CD14-positive monocyte (primary cell): ENCODE measurements at regions not wholly inside any gene's neighbourhood (a gene's known extent, or its start where the extent isn't known, plus 50 kb on each side); places are given as distances from the start of the nearest gene placed in this dataset.

Experiments
- DNase-seq, 3 donors: peaks; one replicate each; pipeline ENCODE4 v3.0.0-alpha.2; 2011 to 2022
- H2AFZ ChIP-seq: 2 replicates; pipeline ENCODE4 v1.6.0; 2012; ENCODE audit warnings: mild to moderate bottlenecking, low read depth, low read length, inconsistent platforms; ENCODE audit not compliant: insufficient read depth, poor library complexity, severe bottlenecking
- H3K27ac ChIP-seq, 2 donors: 1 replicate in 1 of 2; 2 replicates in 1 of 2; pipeline ENCODE4 v1.5.1; 2012 to 2013; ENCODE audit warnings: low read length in 2 of 2, control low read depth in 1 of 2, inconsistent platforms in 1 of 2, low read depth in 1 of 2, mild to moderate bottlenecking in 1 of 2
- H3K27me3 ChIP-seq, 2 donors: one replicate each; pipeline versions ENCODE4 v1.6.0 to v1.6.1; 2011 to 2013; ENCODE audit warnings: low read length in 2 of 2; ENCODE audit not compliant: control insufficient read depth in 2 of 2, insufficient read depth in 2 of 2
- H3K36me3 ChIP-seq, 2 donors: replicated peaks in 1 of 2; 1 replicate in 1 of 2; 2 replicates in 1 of 2; pipeline versions ENCODE4 v1.5.1 to v1.6.1; 2012 to 2013; ENCODE audit warnings: low read length in 2 of 2, control low read depth in 1 of 2, inconsistent platforms in 1 of 2, mild to moderate bottlenecking in 1 of 2; ENCODE audit not compliant: insufficient read depth in 2 of 2, control insufficient read depth in 1 of 2
- H3K4me1 ChIP-seq, 2 donors: 1 replicate in 1 of 2; 2 replicates in 1 of 2; pipeline versions ENCODE4 v1.5.1 to v1.6.1; 2012 to 2013; ENCODE audit warnings: low read length in 2 of 2, control low read depth in 1 of 2, inconsistent platforms in 1 of 2, mild to moderate bottlenecking in 1 of 2, moderate library complexity in 1 of 2; ENCODE audit not compliant: insufficient read depth in 2 of 2, control insufficient read depth in 1 of 2
- H3K4me2 ChIP-seq: replicated peaks from 2 replicates; pipeline ENCODE3; 2012; ENCODE audit warnings: low read length, moderate library complexity, mild to moderate bottlenecking; ENCODE audit not compliant: poor library complexity, severe bottlenecking; ENCODE audit errors: extremely low read depth
- H3K4me3 ChIP-seq, 3 experiments: fragments of 200-600 bp in 1 of 3; sonication (generic) in 1 of 3; replicated peaks in 1 of 3; 1 replicate in 2 of 3; 2 replicates in 1 of 3; pipeline ENCODE4 v1.5.1; 2011 to 2013; ENCODE audit warnings: low read length in 3 of 3, mild to moderate bottlenecking in 3 of 3, control low read depth in 2 of 3, low read depth in 2 of 3, inconsistent platforms in 1 of 3, moderate library complexity in 1 of 3
- H3K79me2 ChIP-seq: 2 replicates; pipeline ENCODE4 v1.6.0; 2012; ENCODE audit warnings: mild to moderate bottlenecking, control low read depth, inconsistent platforms, low read length, moderate library complexity; ENCODE audit not compliant: insufficient read depth
- H3K9ac ChIP-seq: 2 replicates; pipeline ENCODE4 v1.6.0; 2017; ENCODE audit warnings: low read length, mild to moderate bottlenecking; ENCODE audit not compliant: insufficient read depth, poor library complexity, severe bottlenecking
- H3K9me3 ChIP-seq, 2 donors: replicated peaks in 1 of 2; 1 replicate in 1 of 2; 2 replicates in 1 of 2; pipeline versions ENCODE4 v1.5.1 to v1.6.1; 2012 to 2013; ENCODE audit warnings: low read length in 2 of 2, control low read depth in 1 of 2; ENCODE audit not compliant: control insufficient read depth in 1 of 2, insufficient read depth in 1 of 2
- H4K20me1 ChIP-seq: 2 replicates; pipeline ENCODE4 v1.6.0; 2012; ENCODE audit warnings: mild to moderate bottlenecking, low read length, control low read depth, moderate library complexity; ENCODE audit not compliant: insufficient read depth
- H3K27ac Mint-ChIP-seq, 7 donors: one replicate each; pipeline ENCODE4 v1.8.0; 2020; ENCODE audit warnings: mild to moderate bottlenecking in 7 of 7, mixed read lengths in 7 of 7, moderate library complexity in 6 of 7, inconsistent platforms in 2 of 7
- H3K27me3 Mint-ChIP-seq, 3 donors: one replicate each; pipeline ENCODE4 v1.8.0; 2021 to 2022; ENCODE audit warnings: low read depth in 3 of 3, mild to moderate bottlenecking in 3 of 3, mixed read lengths in 3 of 3, moderate library complexity in 3 of 3, inconsistent platforms in 1 of 3
- H3K36me3 Mint-ChIP-seq, 2 donors: one replicate each; pipeline ENCODE4 v1.8.0; 2020; ENCODE audit warnings: mixed read lengths in 2 of 2, inconsistent platforms in 1 of 2, mild to moderate bottlenecking in 1 of 2
- H3K4me1 Mint-ChIP-seq: one replicate; pipeline ENCODE4 v1.8.0; 2020; ENCODE audit warnings: mild to moderate bottlenecking, mixed read lengths
- H3K4me3 Mint-ChIP-seq, 2 donors: one replicate each; pipeline ENCODE4 v1.8.0; 2020; ENCODE audit warnings: mild to moderate bottlenecking in 2 of 2, mixed read lengths in 2 of 2, moderate library complexity in 1 of 2
- H3K9me3 Mint-ChIP-seq, 7 donors: one replicate each; pipeline ENCODE4 v1.8.0; 2020 to 2022; ENCODE audit warnings: mixed read lengths in 7 of 7, mild to moderate bottlenecking in 6 of 7, moderate library complexity in 6 of 7, inconsistent platforms in 2 of 7
- CTCF ChIP-seq: fragments of 200-600 bp; IDR thresholded peaks from one replicate; pipeline ENCODE4 v1.8.0; 2022; ENCODE audit warnings: antibody characterized with exemption, mild to moderate bottlenecking
- WGBS: methylation state at CpG from one replicate; pipeline ENCODE4 v1.1.5; 2013; ENCODE audit warnings: missing lambda C conversion rate; ENCODE audit not compliant: insufficient coverage; 5-methylcytosine and 5-hydroxymethylcytosine counted together
- intact Hi-C, 2 donors: fragments of 100-400 bp; cut with micrococcal nuclease; formaldehyde crosslinking; loops; one replicate each; pipeline versions ENCODE4 v1.15.0 to v1.15.1; 2023

GRCh38 chr4:1524761-1525160, 118.5 kb upstream of the NKX1-1 start:
- Histone ChIP-seq H3K27me3 (peaks cover 0 to 25% of the 10 kb centered on the region in 2 donors), H4K20me1 (no peaks in the 10 kb centered on the region), H3K79me2 (no peaks in the 10 kb centered on the region), H3K36me3 (no peaks in the 10 kb centered on the region), H3K4me2 (no peak overlapping the region), H3K4me3 (no peak overlapping the region), H3K27ac (no peak overlapping the region), H3K4me1 (no peaks in the 10 kb centered on the region), H2AFZ (no peak overlapping the region), H3K9me3 (peaks cover 5 to 12% of the 10 kb centered on the region in 2 donors), H3K9ac (no peak overlapping the region)
- WGBS = 94% methylated on average over 6 of the region's 6 CpGs
- no peak for TF ChIP-seq CTCF
- H3K36me3 Mint-ChIP-seq = no peaks in the 10 kb centered on the region
- no peak overlapping the region for H3K4me3 Mint-ChIP-seq
- no peak overlapping the region for H3K27ac Mint-ChIP-seq
- H3K4me1 Mint-ChIP-seq = no peaks in the 10 kb centered on the region
- H3K27me3 Mint-ChIP-seq = peaks cover 34 to 54% (median 37%) of the 10 kb centered on the region in 3 donors
- no peak for DNase-seq
- peaks cover 0 to 22% (median 12%) of the 10 kb centered on the region in 7 donors for H3K9me3 Mint-ChIP-seq
- intact Hi-C loops = no loop called here

- intact Hi-C loops = no loop called here
- H3K36me3 ChIP-seq = no peaks in the 10 kb centered on the region
- H2AFZ ChIP-seq = no peak overlapping the region
- Mint-ChIP-seq H3K27ac (no peak overlapping the region), H3K36me3 (no peaks in the 10 kb centered on the region), H3K4me3 (peak overlapping the region in 1 of 2 donors; percentile 15), H3K9me3 (peaks cover 0 to 22% (median 12%) of the 10 kb centered on the region in 7 donors), H3K27me3 (peaks cover 33 to 51% (median 36%) of the 10 kb centered on the region in 3 donors), H3K4me1 (no peaks in the 10 kb centered on the region)
- no peak for TF ChIP-seq CTCF
- H3K4me3 ChIP-seq = no peak overlapping the region
- no peak overlapping the region for H3K4me2 ChIP-seq
- no peaks in the 10 kb centered on the region for H4K20me1 ChIP-seq
- no peak overlapping the region for H3K9ac ChIP-seq
- H3K27me3 ChIP-seq = peaks cover 0 to 25% of the 10 kb centered on the region in 2 donors
- 90% methylated on average over 16 of the region's 24 CpGs for WGBS
- H3K79me2 ChIP-seq = no peaks in the 10 kb centered on the region
- no peak overlapping the region for H3K27ac ChIP-seq
- DNase-seq = no peak
- peaks cover 5 to 12% of the 10 kb centered on the region in 2 donors for H3K9me3 ChIP-seq
- no peaks in the 10 kb centered on the region for H3K4me1 ChIP-seq
Measured at GRCh38 chr4:1523907-1524636, 117.8 kb upstream of the NKX1-1 start.
